ENCODE measurements at regions not wholly inside any gene's neighbourhood (a gene's known extent, or its start where the extent isn't known, plus 50 kb on each side); places are given as distances from the start of the nearest gene placed in this dataset.
"Not testable (repeated sequence)": the region's sequence is repeated elsewhere in the genome, so short reads cannot be mapped to it uniquely, and the experiment has no call there.

DNA sequence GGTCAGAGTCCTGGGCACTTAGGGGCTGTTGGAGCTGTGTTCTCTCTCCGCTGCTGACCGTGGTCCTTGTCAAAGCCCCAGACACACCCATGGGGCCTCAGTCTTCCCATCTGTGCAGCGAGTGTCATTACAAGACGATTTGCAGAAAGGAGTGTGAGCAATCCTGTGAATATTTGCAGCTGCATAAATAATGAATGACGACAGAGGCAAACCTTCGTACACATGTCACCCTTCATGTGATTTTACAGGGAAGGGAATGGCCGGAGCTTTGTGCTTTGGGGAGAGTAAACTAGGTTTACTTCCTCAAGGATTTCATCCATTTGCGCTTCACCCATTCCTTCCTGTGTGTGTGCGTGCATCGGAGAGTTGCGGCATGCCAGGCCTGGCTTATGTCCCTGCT is 370.8 kb upstream of the SOX1 start:
- DNase-seq = not testable (repeated sequence)

DNA sequence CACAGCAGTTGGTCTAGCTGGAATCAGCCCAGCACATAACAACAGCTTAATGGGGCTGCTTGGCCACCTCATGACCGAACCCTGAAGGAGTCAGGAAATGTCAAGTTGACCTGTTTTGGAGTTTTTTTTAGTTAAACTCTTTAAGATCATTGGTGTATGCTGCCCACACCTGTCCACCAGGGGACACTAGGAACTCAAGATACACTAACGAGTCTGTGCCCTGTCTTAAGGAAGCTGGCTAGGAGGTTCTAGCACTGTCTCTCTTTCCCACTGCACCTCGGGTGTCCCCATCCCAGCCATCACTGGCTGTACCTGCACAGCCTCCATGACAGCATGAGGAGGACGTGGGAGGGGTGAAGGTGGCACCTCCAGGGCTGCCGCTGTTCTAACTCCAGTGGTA is 364.9 kb upstream of the SOX1 start:
- not testable (repeated sequence) for DNase-seq
